Cerebellar cortex (tissue), 1 donor: ENCODE measurements at regions not wholly inside any gene's neighbourhood (a gene's known extent, or its start where the extent isn't known, plus 50 kb on each side); places are given as distances from the start of the nearest gene placed in this dataset.

ENCODE experiments used
- DNase-seq: peaks from one replicate; pipeline ENCODE4 v3.0.0-alpha.2; 2015; ENCODE audit warnings: low spot score

DNA sequence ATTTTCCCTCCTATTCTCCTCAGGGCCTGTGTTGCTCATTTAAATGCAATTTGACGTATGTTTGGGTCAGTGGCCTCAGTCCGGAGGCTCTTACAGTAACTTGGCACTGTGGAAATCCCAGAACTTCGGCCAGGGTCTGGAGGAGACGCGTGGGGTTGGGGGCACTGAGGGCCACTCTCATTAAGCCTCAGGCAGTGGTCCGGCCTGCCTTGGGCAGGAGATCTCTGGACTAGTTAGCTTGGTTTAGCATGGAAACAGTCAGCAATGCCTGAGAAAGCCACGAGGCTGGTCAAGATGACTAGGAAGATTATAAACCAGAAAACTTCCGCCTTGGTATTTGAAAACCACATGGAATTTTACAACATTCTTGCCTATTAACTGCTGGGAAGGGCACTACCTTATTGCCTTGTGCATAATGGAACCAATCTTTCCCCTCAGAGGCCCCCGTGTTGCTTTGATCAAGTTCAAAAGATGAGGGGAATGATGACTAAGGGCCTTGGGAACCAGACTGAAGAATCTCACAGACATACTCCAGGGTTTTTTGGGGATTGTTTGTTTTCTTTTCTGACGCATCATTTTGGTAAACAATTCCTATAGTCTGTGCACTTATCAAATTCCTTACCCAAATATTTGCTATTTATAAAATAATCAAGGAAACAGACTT, 206.0 kb upstream of the PREP start:
- no peak for DNase-seq

DNA sequence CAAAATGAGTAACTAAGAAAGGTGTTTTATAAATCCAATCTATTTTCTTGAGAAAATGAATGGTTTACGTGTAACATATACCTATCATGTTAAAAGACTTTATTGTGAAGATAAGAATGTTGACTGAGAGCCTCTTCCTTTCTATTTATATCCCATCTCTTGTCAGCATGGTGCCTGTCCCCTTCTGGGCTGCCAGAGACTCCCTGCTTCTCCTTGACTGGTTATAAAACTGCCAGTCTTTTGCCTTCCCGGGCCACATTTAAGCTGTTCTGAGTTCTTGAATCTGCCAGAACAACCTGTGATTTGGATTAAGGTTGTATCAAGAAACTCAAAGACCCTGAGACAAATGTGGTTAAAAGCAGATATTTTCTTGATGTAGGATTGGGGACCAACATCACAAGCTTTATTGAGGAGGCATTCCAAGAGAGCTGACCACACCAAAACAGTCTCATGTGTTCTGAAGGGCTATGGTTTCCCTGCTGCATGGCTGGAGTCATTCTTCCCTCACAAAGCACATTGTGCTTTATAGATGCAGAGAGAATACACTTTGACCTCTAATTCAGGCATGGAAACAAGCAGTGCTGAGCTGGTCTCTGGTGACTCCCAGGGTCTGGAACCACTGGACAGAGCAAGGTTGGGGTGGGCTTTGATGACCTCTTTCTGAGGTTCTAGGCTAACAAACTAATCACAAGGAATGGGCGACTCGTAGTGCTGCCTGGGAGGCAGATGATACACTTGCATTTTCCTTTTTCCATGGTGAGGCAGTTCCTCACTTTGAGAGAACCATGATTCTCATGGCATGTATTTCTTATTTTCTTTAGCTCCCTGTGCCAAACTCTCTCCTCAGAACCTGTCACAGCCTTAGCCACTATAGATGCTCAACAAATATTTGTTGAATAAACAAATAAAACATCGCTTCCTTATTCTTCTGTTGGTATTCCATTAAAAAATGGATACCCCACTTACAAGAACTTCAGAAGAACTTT, 205.0 kb upstream of the PREP start:
- no peak for DNase-seq

DNA sequence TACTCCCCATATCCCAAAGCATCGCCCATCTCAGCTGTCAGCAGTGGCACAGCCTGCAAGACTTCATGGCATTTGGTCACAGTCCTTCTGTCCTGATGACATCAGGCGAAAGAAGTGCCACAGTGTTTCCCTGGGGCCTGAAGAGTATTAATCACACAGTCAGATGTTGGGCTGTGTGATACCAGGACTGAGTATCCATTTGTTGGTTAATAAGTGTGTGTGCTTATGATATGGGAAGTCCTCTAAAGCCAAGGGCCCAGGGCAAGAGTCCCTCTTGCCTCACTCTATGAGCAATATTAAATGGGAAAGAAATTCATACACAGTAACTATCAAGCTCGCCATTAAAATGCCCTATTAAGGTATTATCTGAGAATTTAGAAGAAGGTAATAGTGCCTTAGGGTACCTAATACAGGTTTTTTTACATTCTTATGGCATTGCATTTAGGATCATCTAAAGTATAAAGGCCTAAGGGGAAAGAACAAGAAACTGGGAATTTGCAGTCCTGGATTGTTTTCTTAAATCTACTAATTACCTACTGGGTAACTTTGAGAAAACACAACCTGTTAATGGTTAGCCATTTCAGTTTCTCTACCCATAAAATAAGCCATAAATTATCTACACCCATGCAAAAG, 204.1 kb upstream of the PREP start:
- no peak for DNase-seq

DNA sequence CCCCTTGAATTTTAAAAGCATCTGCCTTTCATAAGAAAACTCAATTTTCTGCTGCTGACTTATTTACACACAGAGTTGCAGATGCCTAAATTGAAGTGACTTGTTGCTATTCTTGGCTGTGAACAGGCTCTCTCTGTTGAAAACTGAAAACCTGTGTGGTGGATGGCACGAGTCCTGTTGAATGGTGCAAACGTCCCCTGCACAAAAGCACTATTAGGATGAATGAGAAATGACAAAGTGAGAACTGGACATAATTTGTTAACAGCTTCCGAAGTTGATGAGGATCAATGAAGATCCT, 201.7 kb upstream of the PREP start:
- no peak for DNase-seq

DNA sequence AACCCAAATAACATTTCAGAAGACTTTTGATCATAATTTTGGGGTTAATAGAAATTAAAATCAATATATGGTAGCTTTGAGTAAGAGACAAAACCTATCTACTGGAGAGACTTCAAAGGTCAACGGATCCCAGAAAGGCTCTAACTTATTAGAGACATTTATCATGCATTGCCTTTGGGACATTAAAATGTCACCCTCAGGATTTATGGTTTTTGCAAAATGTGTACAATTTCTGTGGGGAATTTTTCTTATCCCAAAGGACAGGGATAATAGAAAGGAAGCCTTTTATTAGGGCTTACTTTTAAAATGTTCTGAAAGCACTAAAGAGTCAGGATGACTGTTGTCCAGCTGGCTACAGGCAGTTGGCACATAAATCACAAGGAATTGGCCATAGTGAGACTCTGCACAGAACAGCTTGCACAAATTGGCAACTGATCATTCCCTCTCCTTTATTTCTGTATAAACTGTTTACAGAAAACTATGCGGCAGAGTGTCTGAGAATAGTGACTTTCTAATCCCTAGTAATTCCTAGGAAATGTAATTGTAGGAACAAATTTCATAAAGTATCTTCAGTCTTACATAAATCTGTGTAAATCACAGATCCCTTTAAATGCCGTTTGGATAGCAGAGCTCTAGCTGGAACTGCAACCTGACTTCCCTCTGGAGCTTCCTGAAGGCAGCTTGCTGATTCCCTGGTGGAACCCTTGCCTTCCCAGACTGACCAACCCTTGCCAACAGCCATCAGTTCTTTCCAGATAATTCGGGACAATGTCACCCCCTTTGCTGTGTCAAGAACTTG, 201.1 kb upstream of the PREP start:
- DNase-seq, result peak; percentile 95

DNA sequence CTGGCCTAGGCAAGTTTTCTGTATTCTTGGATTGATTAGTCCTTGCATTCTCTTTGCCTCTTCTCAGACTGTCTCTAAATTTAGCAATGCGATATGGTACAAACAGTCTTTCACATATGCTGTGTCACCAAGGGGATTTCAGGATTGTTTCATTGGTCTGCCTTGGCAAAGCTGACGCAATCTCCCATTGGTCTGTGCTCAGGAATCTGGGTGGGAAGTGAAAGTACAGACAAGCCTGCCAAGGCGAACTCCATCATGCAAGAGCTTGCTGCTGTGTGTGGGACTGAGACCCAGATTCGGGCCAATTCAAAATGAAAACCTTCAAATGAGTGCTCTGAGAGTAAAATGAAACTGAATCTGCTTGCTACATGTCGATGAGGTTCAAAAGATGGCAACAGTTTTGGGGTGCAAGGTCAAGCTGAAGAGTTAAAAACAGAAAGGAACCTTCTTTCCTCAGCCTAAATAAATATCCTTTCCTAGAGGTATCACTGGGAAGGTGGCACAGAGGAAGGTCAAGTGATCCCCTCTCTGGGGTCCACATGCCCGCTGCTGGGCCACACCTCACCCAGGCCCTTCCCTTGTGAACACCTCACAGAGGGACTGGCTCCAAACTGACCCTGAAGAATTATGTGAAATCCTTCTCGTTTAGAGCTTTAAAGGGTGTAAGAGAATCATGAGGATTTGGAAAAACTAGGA, 198.8 kb upstream of the PREP start:
- DNase-seq, result peak; percentile 91

DNA sequence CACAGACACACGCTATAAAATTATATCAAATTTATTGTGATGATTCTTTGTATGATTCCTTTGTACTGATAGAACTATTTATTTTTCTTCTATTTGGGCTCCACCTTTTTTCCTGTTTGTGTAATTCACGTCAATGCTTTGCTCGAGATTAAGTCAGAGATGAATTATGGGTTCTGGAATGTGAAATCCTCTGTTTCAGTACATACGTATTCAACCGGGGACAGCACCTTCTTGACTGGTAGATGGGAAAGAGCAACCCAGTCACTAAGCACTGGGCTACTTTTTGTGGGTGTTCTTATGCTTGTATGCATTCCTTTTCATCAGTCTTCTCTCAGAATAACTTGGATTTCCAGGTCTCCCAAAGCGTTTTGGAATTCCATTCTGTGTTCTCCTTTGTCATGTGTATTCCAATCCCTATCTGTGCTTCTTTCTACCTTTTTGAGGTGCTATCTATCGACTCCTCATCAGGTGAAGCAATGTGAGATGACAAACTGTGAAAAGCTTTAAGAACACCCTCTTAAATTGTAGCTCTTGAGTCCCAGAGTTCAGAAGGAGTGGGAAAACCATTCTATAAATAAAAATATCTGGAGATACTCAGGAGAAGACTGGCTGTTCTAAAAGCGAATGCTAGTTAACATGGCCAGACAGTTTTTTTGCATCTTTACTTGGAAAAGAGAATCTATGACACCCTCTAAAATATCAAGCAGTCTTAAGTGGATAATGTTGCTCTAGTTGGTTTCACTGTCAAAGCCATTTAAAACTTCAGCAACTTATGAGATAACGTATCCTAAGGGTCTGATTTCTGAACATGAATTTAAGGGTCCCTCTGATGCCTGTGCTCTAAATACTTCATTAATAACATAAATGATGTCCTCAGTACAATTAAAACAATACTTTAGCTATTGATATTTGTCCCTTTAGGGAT, 197.7 kb upstream of the PREP start:
- DNase-seq, result no peak

DNA sequence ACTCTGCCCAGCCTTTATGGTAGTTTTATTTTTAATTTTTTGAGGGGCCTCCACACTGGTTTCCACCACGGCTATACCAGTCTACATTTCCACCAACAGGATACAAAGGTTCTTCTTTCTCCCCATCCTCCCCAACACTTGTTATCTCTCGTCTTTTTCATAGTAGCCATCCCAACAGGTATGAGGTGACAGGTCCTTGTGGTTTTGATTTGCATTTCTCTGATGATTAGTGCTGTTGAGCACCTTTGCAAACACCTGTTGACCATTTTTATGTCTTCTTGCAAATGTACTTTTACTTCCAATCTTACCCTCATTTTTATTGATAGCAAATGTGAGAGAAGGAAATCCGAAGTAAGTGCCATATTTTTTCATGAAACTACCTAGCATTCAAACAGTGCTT, 195.4 kb upstream of the PREP start:
- DNase-seq, result no peak

DNA sequence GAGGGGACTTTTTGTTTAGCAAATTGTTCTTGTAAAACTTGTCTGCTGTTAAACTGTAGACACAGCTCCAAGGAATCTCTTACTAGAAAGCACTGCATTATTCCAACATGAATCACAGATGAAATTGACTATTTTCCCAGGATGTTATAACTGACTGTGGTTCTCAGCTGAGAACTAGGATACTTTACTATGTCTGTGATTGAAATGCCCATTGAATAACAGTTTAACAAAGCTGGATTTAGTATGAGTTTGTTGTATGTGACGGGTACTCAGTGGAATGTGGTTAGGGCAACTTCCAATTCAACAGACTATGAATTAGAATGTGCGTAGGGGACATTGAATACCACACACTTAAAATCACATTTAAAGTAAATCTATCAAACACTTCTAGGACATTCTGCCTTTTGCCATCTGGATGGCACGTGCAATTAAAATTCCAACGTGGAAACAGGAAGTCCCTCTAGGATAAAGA, 193.4 kb upstream of the PREP start:
- no peak for DNase-seq

DNA sequence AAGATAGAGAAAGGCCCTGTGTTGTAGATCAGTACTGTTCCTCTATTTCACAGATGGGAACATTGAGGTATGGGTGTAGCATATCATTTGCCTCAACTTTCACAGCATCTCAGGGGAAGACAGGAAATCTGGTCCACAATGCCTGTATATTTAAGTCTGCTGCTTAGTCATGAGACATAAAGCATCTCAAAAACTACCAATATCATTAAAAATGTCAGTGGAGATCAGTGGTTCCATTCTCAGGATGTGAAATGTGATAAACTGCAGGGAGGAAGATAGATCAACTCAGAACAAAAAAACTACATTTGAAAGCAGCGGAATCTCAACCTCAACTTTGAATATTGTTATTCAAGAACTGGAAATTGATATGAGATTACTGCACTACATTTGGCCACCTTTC, 192.9 kb upstream of the PREP start:
- no peak for DNase-seq

DNA sequence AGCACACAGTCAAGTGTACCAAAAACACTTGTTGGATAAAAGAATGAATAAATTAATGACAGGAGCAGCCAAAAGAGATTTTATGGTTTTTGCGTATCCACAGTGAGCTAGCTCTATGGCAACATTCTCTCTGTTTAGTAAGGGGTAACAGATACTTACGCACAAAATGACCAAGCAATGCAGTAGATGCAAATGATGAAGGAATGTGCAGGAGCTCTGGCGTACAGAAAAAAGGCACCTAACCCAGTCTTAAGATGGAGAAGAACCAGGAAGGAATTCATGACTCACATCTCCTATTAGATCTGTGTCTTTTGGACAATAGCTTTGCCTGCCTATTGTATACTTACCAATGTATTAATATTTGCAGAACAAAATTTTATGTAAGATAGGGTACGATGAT, 191.9 kb upstream of the PREP start:
- DNase-seq, result no peak

DNA sequence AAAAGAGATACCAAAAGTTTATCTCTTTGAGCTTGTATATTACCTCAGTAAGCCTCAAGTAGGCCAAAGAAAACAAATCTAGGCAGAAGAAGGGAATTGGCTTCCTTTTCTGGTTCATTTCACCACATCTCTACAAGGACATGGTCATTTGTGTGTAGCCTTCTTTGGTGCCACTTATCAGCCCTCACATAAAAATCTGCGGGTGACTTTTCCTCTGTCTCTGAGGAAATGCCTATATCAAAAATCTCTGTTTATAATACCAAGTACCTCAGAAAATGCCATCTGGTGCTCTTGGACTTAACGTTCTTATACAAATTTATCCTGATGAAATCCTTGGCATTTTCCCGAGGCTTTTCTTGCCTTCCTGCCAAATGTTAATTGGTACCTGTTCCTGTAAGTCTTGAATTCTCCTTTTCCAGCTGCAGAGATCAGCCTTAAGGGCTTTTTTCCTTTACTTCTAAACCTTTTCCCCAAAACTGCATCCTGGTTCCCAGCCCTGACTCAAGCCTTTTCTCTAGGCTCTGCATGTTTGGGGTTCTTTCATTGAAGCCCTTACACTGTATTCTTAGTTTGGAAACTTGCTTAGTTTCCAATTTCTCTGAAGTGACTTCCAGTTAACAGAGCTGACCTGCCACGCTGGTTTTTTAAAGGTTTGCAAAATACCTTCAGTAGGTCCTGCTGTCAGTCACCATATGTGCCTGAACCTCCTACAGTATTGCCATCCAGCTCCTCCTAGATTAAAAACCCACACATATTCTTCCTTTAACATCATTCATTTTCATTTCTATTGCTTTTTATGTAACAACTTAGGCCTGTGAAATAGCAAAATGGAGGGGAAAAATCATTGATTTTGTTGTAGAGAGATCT, 191.2 kb upstream of the PREP start:
- DNase-seq, result peak; percentile 95

DNA sequence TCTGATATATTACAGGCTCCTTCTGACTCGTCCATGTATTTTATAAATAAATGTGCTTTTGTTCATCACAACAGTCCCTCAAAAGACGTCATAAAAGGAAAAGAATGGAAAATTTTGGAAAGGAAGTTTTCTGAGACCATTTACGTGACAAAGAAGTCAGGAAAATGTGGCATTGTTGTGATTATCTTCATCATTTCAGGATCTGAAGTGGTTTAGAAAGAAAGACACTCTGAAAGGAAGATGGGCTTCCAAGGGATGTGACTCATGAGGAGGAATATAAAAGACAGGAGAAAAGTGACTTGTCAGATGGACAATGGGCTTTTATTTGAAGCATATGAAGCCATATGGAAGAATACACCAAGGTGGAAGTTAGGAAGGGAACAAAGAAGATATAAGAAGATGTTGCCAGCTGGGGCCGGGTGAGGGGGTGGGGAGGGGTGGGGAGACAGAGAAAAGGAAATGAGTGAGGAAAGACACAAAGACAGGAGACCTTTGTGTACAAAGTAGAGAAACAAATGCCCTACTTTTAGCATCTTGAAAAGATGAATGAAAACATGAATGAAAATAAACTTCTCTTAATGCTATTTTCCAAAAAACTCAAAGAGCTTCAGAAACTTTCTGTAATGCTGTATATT, 190.3 kb upstream of the PREP start:
- no peak for DNase-seq

DNA sequence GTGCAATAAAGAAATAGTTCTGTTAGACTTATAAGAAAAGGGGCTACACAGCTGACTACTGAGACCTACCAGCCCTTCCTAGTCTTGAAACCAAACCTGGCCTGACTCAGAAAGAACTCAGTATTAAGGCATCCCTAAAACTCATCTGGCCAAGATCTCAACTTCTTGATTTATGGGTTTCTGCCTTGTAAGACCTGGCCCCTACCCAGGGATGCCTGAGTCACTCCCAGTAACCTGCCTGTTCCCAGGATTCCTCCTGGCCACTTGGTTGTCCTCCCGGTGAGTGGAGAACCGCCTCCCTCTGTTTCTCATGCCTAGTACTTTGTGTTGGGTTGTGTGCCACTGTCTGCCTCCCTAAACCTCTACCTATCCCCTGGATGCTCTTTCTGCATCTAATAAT, 189.4 kb upstream of the PREP start:
- DNase-seq, result no peak

DNA sequence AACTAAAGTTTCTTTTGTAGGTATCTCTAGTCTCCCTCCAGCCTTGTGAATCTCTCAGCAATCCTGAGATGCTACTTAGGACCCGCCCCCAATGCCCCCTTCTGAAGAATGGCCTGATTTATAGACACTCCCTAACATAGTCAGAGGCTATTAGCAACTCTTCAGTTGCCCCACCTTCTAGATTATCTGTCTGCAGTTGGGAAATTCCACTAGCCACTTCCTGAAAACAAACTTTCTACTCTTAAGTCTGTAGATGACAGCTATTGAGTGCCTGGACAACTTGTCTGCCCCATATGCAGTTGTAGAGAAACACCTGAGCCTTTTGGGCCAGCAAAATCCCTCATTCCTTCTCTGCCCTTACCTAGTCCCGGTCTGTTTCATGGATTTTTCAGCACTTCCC, 188.2 kb upstream of the PREP start:
- DNase-seq, result no peak

DNA sequence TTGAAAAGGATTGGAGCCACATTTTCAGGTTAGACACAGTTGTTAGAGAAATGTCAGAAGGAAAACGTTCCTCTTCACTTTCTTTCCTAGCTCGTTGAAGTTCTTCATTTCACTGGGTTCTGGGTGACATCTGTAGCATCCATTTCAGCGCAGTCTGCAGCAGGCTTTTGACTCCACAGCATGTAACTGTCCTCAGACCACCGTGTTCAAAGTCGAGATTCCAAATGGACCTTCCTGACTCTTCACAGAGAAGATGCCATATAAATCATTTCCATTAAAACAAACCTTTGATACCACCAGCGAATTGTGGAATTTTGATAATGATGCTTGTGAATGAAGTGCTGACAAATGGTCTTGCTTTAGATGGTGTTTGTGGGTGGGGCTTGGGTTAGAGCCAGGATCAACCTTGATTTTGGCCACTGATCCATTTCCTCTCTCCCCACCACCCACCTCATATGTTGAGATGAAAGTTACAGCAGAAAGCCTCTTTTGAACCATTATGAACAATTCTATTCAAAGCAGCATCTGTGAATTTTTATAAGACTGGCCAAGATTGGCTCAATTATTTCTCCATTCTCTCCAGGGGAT, 185.3 kb upstream of the PREP start:
- no peak for DNase-seq

DNA sequence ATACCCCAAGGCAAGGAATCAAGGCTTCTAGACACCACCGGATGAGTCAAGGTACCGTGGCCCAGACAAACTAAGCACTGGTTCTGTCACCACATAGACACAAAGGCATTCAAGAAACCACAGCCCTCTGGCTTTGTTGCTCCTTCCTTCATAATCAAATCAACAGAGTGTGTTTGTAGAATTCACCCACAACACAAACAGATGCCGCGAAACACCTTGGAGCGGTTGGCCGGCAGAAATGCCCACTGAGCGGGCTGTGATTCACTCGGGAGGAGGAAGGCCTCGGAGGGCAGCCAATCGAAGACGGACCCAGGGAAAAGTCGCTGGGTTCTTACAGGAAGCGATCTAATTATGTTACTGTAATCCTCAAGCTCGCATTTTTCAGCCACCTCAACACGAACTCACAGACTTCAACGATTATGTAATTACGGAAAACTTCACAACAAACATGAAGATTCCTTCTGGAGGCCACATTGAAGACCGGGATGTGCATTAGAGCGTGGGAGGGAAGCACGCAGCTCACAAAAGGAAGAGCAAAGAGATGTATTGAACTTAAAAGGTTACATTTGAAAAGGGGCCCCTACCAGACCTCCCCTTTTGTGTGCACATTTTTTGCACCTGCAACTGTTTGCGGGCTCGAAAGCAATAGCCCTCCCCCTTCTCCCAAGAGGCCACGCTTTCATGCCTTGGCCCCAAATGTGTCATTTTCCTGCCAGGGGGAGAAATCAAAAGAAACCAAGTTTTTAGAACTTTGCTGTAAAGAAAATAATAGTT, 184.7 kb upstream of the PREP start:
- no peak for DNase-seq

DNA sequence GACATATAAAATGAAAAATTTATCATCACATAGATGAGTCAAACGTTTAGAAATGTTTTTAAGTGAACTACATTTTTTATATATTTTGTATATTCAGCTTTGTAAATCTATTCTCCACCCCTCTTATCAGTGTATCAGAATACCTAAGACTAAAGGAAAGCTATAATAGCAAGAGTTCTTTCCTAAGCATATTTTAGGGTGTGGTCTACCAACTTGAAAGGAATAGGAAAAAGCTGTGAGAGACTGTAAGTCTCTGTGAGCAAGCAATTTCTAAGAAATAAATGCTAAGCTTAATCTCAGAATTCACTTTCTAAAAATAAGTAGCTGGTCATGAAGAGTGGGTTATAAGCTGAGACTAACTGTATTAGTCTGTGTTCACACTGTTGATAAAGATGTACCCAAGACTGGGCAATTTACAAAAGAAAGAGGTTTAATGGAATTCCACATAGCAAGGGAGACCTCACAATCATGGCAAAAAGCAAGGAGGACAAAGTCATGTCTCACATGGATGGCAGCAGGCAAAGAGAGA, 175.4 kb upstream of the PREP start:
- no peak for DNase-seq
